ENCODE measurements at regions not wholly inside any gene's neighbourhood (a gene's known extent, or its start where the extent isn't known, plus 50 kb on each side); places are given as distances from the start of the nearest gene placed in this dataset.

- no peak overlapping the region for H3K27ac ChIP-seq (ENCODE audit: insufficient read depth, low read depth, low read length)
- no TSS peak for BruUV-seq (replicated peaks)
These were observed 432.2 kb downstream of the OLFM4 start for GRCh38 chr13:53460796-53461195.

More at GRCh38 chr13:53460796-53461195, 432.2 kb downstream of the OLFM4 start:
- Histone ChIP-seq H3K9me3 (replicated peaks; ENCODE audit: control insufficient read depth, insufficient read depth, low read length) (peaks cover 4% of the 10 kb centered on the region), H3K79me2 (ENCODE audit: control insufficient read depth, insufficient read depth, low read length) (no peaks in the 10 kb centered on the region), H3K9me1 (replicated peaks; ENCODE audit: control insufficient read depth, extremely low read depth, insufficient read depth, low read length) (no peaks in the 10 kb centered on the region), H2AFZ (ENCODE audit: low read depth, low read length) (no peak overlapping the region), H3K4me2 (ENCODE audit: insufficient read depth, low read length) (no peak overlapping the region), H3K36me3 (ENCODE audit: control insufficient read depth in 2 of 2, extremely low read depth in 1 of 2, insufficient read depth in 2 of 2, low read length in 2 of 2) (no peaks in the 10 kb centered on the region), H3K9ac (replicated peaks; ENCODE audit: extremely low read depth, insufficient read depth, low read length) (no peak overlapping the region), H3K27me3 (ENCODE audit: control insufficient read depth in 2 of 2, insufficient read depth in 2 of 2, low read length in 2 of 2) (no peaks in the 10 kb centered on the region), H3K4me3 (replicated peaks in 1 of 3; ENCODE audit: insufficient read depth in 1 of 3, low read depth in 1 of 3, low read length in 3 of 3) (no peak overlapping the region), H4K20me1 (replicated peaks; ENCODE audit: control insufficient read depth, extremely low read depth, insufficient read depth, low read length) (no peaks in the 10 kb centered on the region), H3K4me1 (ENCODE audit: control insufficient read depth, extremely low read depth, insufficient read depth, low read length) (no peaks in the 10 kb centered on the region)
- ChIA-PET POLR2A (no interaction called here), CTCF (no interaction called here)
- dilution Hi-C loops (cut with MboI; ENCODE audit: extremely low pct_ligation_motif_present, low sequenced_read_pairs): no loop called here
- DNase-seq (ENCODE audit: low read depth, low spot score) (no peak), FAIRE-seq (no peak)
- intact Hi-C loops (cut with micrococcal nuclease): no loop called here
- TF ChIP-seq MAX (IDR thresholded peaks at IDR 0.05; ENCODE audit: insufficient read depth, insufficient read length) (no peak), POLR2A (IDR thresholded peaks at IDR 0.05; ENCODE audit: low read depth, low read length) (no peak), MYC (IDR thresholded peaks at IDR 0.05; ENCODE audit: low read depth, low read length) (no peak), GATA2 (IDR thresholded peaks at IDR 0.05; ENCODE audit: insufficient read depth, insufficient read length, low read depth, low read length) (no peak), CTCF (IDR thresholded peaks at IDR 0.05; ENCODE audit: extremely low read depth in 1 of 2, insufficient read depth in 1 of 2, low read depth in 1 of 2, low read length in 2 of 2) (no peak), EZH2 (IDR thresholded peaks at IDR 0.05; ENCODE audit: borderline replicate concordance, low read depth, low read length, severe bottlenecking) (no peak), POLR2AphosphoS5 (IDR thresholded peaks at IDR 0.05; ENCODE audit: insufficient read depth, low read depth, low read length) (no peak)
